ENCODE measurements at regions not wholly inside any gene's neighbourhood (a gene's known extent, or its start where the extent isn't known, plus 50 kb on each side); places are given as distances from the start of the nearest gene placed in this dataset.

- TF ChIP-seq, protein P1, sequence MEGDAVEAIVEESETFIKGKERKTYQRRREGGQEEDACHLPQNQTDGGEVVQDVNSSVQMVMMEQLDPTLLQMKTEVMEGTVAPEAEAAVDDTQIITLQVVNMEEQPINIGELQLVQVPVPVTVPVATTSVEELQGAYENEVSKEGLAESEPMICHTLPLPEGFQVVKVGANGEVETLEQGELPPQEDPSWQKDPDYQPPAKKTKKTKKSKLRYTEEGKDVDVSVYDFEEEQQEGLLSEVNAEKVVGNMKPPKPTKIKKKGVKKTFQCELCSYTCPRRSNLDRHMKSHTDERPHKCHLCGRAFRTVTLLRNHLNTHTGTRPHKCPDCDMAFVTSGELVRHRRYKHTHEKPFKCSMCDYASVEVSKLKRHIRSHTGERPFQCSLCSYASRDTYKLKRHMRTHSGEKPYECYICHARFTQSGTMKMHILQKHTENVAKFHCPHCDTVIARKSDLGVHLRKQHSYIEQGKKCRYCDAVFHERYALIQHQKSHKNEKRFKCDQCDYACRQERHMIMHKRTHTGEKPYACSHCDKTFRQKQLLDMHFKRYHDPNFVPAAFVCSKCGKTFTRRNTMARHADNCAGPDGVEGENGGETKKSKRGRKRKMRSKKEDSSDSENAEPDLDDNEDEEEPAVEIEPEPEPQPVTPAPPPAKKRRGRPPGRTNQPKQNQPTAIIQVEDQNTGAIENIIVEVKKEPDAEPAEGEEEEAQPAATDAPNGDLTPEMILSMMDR (IDR thresholded peaks at IDR 0.05; ENCODE audit: borderline replicate concordance, extremely low read depth, low read length, poor library complexity, severe bottlenecking): no peak
- TF ChIP-seq EZH2 (IDR thresholded peaks at IDR 0.05; ENCODE audit: borderline replicate concordance, low read depth, low read length, severe bottlenecking): no peak
These were observed 147.2 kb downstream of the SCARB1 start for GRCh38 chr12:124716208-124717130.
